ENCODE measurements at regions not wholly inside any gene's neighbourhood (a gene's known extent, or its start where the extent isn't known, plus 50 kb on each side); places are given as distances from the start of the nearest gene placed in this dataset.
A peak's percentile ranks its signal among the peaks of the same experiment; 100 is the strongest.

- TF ChIP-seq ZNF121 (tag by site-specific recombination; IDR thresholded peaks at IDR 0.05): no peak
- TF ChIP-seq SETDB1 (IDR thresholded peaks at IDR 0.05; ENCODE audit: insufficient read length, low read length): peak; percentile 83
Measured at GRCh38 chr4:78703079-78703478, 73.1 kb upstream of the BMP2K start.
